Right lobe of liver (tissue), 6 donors: ENCODE measurements at regions not wholly inside any gene's neighbourhood (a gene's known extent, or its start where the extent isn't known, plus 50 kb on each side); places are given as distances from the start of the nearest gene placed in this dataset.
A peak's percentile ranks its signal among the peaks of the same experiment; 100 is the strongest.

Source experiments
- ATAC-seq, 4 donors: fragments of 200-7000 bp; cut with Tn5 transposase; one replicate each; pipeline ENCODE4 v1.9.1; 2020; ENCODE audit warnings: mild to moderate bottlenecking in 4 of 4, moderate library complexity in 4 of 4
- DNase-seq, 3 donors: peaks; one replicate each; pipeline ENCODE4 v3.0.0-alpha.2; 2020
- H3K27ac ChIP-seq, 3 donors: fragments of 200-600 bp; one replicate each; pipeline ENCODE4 v1.8.0; 2022
- H3K27me3 ChIP-seq, 2 donors: fragments of 200-600 bp; one replicate each; pipeline ENCODE4 v1.8.0; 2022
- H3K36me3 ChIP-seq, 4 donors: fragments of 200-600 bp; sonication (generic) in 1 of 4; one replicate each; pipeline versions ENCODE4 v1.5.1 to v1.8.0; 2017 to 2022; ENCODE audit warnings: control low read depth in 1 of 4
- H3K4me1 ChIP-seq, 4 donors: fragments of 200-600 bp; sonication (generic) in 1 of 4; one replicate each; pipeline versions ENCODE4 v1.5.1 to v1.8.0; 2017 to 2022; ENCODE audit warnings: control low read depth in 1 of 4
- H3K4me3 ChIP-seq, 3 donors: fragments of 200-600 bp; one replicate each; pipeline ENCODE4 v1.8.0; 2022
- H3K9me3 ChIP-seq, 4 donors: fragments of 200-600 bp; sonication (generic) in 1 of 4; one replicate each; pipeline versions ENCODE4 v1.5.1 to v1.8.0; 2017 to 2022; ENCODE audit warnings: control low read depth in 1 of 4
- POLR2A ChIP-seq: fragments of 450-650 bp; IDR thresholded peaks from one replicate; pipeline ENCODE4 v1.6.1; 2017; ENCODE audit warnings: antibody characterized with exemption, mild to moderate bottlenecking
- WGBS: methylation state at CpG from one replicate; pipeline ENCODE4 v1.1.6; 2018; ENCODE audit warnings: low coverage, low lambda C conversion rate; ENCODE audit not compliant: insufficient coverage; ENCODE audit errors: missing lambda C conversion rate; 5-methylcytosine and 5-hydroxymethylcytosine counted together
- intact Hi-C, 2 donors: fragments of 100-400 bp; cut with DNase I; formaldehyde crosslinking; loops; one replicate each; pipeline versions ENCODE4 v1.11.2 to v1.14.1; 2022
- TF ChIP-seq, protein P1 (sequence below), 4 donors: fragments of 200-600 bp in 3 of 4; fragments of 450-650 bp in 1 of 4; IDR thresholded peaks; one replicate each; pipeline versions ENCODE4 v1.5.1 to v1.8.0; 2016 to 2022; ENCODE audit warnings: antibody characterized with exemption in 4 of 4, mild to moderate bottlenecking in 2 of 4
- donor health status: DM: no; HTN: yes; CAD: no.
- donor health status: DM: no; HTN: no; CAD: no.
- donor health status: DM: no; HTN: no; CAD: no.
- donor health status: DM: no; HTN: yes; CAD: no.
- donor health status: DM: no; HTN: yes; CAD: no.

- Histone ChIP-seq H3K4me3 (no peak overlapping the region), H3K4me1 (peaks cover 0 to 23% (median 6%) of the 10 kb centered on the region in 4 donors), H3K9me3 (no peaks in the 10 kb centered on the region), H3K27me3 (no peaks in the 10 kb centered on the region), H3K36me3 (no peaks in the 10 kb centered on the region), H3K27ac (no peak overlapping the region)
- TF ChIP-seq, protein P1, sequence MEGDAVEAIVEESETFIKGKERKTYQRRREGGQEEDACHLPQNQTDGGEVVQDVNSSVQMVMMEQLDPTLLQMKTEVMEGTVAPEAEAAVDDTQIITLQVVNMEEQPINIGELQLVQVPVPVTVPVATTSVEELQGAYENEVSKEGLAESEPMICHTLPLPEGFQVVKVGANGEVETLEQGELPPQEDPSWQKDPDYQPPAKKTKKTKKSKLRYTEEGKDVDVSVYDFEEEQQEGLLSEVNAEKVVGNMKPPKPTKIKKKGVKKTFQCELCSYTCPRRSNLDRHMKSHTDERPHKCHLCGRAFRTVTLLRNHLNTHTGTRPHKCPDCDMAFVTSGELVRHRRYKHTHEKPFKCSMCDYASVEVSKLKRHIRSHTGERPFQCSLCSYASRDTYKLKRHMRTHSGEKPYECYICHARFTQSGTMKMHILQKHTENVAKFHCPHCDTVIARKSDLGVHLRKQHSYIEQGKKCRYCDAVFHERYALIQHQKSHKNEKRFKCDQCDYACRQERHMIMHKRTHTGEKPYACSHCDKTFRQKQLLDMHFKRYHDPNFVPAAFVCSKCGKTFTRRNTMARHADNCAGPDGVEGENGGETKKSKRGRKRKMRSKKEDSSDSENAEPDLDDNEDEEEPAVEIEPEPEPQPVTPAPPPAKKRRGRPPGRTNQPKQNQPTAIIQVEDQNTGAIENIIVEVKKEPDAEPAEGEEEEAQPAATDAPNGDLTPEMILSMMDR (IDR thresholded peaks at IDR 0.05): no peak
- no peak for TF ChIP-seq POLR2A
- no peak for DNase-seq
- no peak for ATAC-seq
- intact Hi-C loops: no loop called here
These were observed 458.6 kb downstream of the EPM2A start for GRCh38 chr6:145276756-145277155.

- Histone ChIP-seq H3K36me3 (no peaks in the 10 kb centered on the region), H3K4me3 (no peak overlapping the region), H3K27ac (no peak overlapping the region), H3K9me3 (no peaks in the 10 kb centered on the region), H3K4me1 (peaks cover 0 to 23% (median 6%) of the 10 kb centered on the region in 4 donors), H3K27me3 (no peaks in the 10 kb centered on the region)
- intact Hi-C loops: no loop called here
- DNase-seq (no peak), ATAC-seq (no peak)
- 77% methylated on average over 4 of the region's 4 CpGs for WGBS
- no peak for TF ChIP-seq POLR2A
- TF ChIP-seq, protein P1 (IDR thresholded peaks at IDR 0.05): no peak
These were observed 457.8 kb downstream of the EPM2A start for GRCh38 chr6:145277358-145278086.

GRCh38 chr6:145278163-145278807 is 457.0 kb downstream of the EPM2A start:
- 54% methylated on average over 2 of the region's 2 CpGs for WGBS
- intact Hi-C loops: no loop called here

DNA sequence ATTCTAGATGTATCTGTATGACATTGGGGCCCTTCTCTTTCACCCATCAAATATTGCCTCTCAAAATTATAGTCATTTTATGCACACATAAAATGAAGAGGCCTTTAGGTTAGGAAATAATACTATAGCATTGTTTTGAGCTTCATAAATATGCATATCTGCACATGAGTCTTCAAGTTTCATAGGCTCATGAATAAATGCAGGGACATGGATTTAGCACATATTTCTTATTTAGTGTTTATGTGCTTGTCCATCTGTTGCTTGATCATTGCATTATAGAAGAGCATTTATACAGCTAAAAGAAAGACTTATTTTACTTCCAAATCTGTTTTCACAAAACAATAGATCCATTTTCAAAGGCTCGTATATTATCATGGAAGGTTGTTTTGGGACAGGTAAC is 455.8 kb downstream of the EPM2A start:
- TF ChIP-seq, protein P1 (IDR thresholded peaks at IDR 0.05): no peak
- TF ChIP-seq POLR2A: no peak
- Histone ChIP-seq H3K4me3 (no peak overlapping the region), H3K4me1 (peaks cover 0 to 12% (median 3%) of the 10 kb centered on the region in 4 donors), H3K9me3 (no peaks in the 10 kb centered on the region), H3K27ac (no peak overlapping the region), H3K36me3 (no peaks in the 10 kb centered on the region), H3K27me3 (no peaks in the 10 kb centered on the region)
- 92% methylated on average over 1 of the region's 1 CpG for WGBS
- ATAC-seq: no peak
- intact Hi-C loops: no loop called here
- no peak for DNase-seq

More at GRCh38 chr6:145278163-145278807, 457.0 kb downstream of the EPM2A start:
- no peak for DNase-seq
- peaks cover 0 to 23% (median 6%) of the 10 kb centered on the region in 4 donors for H3K4me1 ChIP-seq
- peak in 1 of 4 donors; percentile 71 for ATAC-seq
- no peaks in the 10 kb centered on the region for H3K36me3 ChIP-seq
- TF ChIP-seq, protein P1 (IDR thresholded peaks at IDR 0.05): no peak
- no peak for TF ChIP-seq POLR2A
- no peak overlapping the region for H3K27ac ChIP-seq
- no peaks in the 10 kb centered on the region for H3K9me3 ChIP-seq
- no peak overlapping the region for H3K4me3 ChIP-seq
- no peaks in the 10 kb centered on the region for H3K27me3 ChIP-seq
